ENCODE measurements at regions not wholly inside any gene's neighbourhood (a gene's known extent, or its start where the extent isn't known, plus 50 kb on each side); places are given as distances from the start of the nearest gene placed in this dataset.

- TF ChIP-seq, protein P1, sequence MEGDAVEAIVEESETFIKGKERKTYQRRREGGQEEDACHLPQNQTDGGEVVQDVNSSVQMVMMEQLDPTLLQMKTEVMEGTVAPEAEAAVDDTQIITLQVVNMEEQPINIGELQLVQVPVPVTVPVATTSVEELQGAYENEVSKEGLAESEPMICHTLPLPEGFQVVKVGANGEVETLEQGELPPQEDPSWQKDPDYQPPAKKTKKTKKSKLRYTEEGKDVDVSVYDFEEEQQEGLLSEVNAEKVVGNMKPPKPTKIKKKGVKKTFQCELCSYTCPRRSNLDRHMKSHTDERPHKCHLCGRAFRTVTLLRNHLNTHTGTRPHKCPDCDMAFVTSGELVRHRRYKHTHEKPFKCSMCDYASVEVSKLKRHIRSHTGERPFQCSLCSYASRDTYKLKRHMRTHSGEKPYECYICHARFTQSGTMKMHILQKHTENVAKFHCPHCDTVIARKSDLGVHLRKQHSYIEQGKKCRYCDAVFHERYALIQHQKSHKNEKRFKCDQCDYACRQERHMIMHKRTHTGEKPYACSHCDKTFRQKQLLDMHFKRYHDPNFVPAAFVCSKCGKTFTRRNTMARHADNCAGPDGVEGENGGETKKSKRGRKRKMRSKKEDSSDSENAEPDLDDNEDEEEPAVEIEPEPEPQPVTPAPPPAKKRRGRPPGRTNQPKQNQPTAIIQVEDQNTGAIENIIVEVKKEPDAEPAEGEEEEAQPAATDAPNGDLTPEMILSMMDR (conservative IDR thresholded peaks at IDR 0.05; ENCODE audit: low read length), result no peak
- TF ChIP-seq EZH2phosphoT487 (IDR thresholded peaks at IDR 0.05; ENCODE audit: borderline replicate concordance), result no peak
These were observed 402.4 kb downstream of the HGF start for GRCh38 chr7:81367326-81367931.

DNA sequence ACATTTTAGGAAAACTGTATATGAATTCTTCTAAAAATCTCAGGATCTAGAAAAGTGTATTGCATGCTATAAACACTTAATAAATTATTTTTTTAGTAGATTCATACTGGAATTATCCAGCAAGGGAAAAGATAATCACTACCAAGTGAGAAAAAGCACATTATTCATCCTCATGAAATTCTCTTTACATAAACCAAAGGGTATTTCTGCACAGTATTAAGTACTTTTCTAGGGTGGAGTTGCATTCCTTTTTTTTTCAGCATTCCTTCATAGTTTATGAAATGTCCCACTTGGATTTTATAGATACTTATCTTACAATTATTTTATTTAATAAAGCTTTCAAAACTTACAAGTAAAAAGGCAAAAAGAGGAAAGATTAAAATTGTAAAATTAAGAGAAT lies 403.3 kb downstream of the HGF start:
- Histone ChIP-seq H3K4me3 (ENCODE audit: low read length, poor library complexity, severe bottlenecking) (no peak overlapping the region), H3K27me3 (ENCODE audit: insufficient read depth, low read length, poor library complexity, severe bottlenecking) (no peaks in the 10 kb centered on the region), H3K9me2 (replicated peaks; ENCODE audit: low read depth, low read length) (no peaks in the 10 kb centered on the region), H3K4me1 (ENCODE audit: insufficient read depth, low read length, poor library complexity, severe bottlenecking) (no peaks in the 10 kb centered on the region), H4K20me1 (ENCODE audit: insufficient read depth, low read length, poor library complexity, severe bottlenecking) (no peaks in the 10 kb centered on the region), H3K4me2 (ENCODE audit: low read depth, low read length, poor library complexity, severe bottlenecking) (no peak overlapping the region), H3K9ac (ENCODE audit: low read depth, low read length, poor library complexity, severe bottlenecking) (no peak overlapping the region), H2AFZ (ENCODE audit: low read length) (no peak overlapping the region), H3K79me2 (ENCODE audit: insufficient read depth, low read length) (no peaks in the 10 kb centered on the region), H3K9me3 (ENCODE audit: insufficient read depth, low read depth, low read length) (no peaks in the 10 kb centered on the region), H3F3A (ENCODE audit: low read depth) (no peaks in the 10 kb centered on the region), H3K36me3 (ENCODE audit: insufficient read depth, low read length) (no peaks in the 10 kb centered on the region)
- TF ChIP-seq, protein P1 (conservative IDR thresholded peaks at IDR 0.05; ENCODE audit: low read length), result no peak
- TF ChIP-seq EZH2phosphoT487 (IDR thresholded peaks at IDR 0.05; ENCODE audit: borderline replicate concordance), result no peak

More at GRCh38 chr7:81367326-81367931, 402.4 kb downstream of the HGF start:
- Histone ChIP-seq H3K4me3 (ENCODE audit: low read length, poor library complexity, severe bottlenecking) (no peak overlapping the region), H3K9ac (ENCODE audit: low read depth, low read length, poor library complexity, severe bottlenecking) (no peak overlapping the region), H3K27me3 (ENCODE audit: insufficient read depth, low read length, poor library complexity, severe bottlenecking) (no peaks in the 10 kb centered on the region), H3K79me2 (ENCODE audit: insufficient read depth, low read length) (no peaks in the 10 kb centered on the region), H3K4me1 (ENCODE audit: insufficient read depth, low read length, poor library complexity, severe bottlenecking) (no peaks in the 10 kb centered on the region), H3F3A (ENCODE audit: low read depth) (no peaks in the 10 kb centered on the region), H3K9me3 (ENCODE audit: insufficient read depth, low read depth, low read length) (no peaks in the 10 kb centered on the region), H3K4me2 (ENCODE audit: low read depth, low read length, poor library complexity, severe bottlenecking) (no peak overlapping the region), H2AFZ (ENCODE audit: low read length) (no peak overlapping the region), H4K20me1 (ENCODE audit: insufficient read depth, low read length, poor library complexity, severe bottlenecking) (no peaks in the 10 kb centered on the region), H3K36me3 (ENCODE audit: insufficient read depth, low read length) (no peaks in the 10 kb centered on the region), H3K9me2 (replicated peaks; ENCODE audit: low read depth, low read length) (no peaks in the 10 kb centered on the region)

DNA sequence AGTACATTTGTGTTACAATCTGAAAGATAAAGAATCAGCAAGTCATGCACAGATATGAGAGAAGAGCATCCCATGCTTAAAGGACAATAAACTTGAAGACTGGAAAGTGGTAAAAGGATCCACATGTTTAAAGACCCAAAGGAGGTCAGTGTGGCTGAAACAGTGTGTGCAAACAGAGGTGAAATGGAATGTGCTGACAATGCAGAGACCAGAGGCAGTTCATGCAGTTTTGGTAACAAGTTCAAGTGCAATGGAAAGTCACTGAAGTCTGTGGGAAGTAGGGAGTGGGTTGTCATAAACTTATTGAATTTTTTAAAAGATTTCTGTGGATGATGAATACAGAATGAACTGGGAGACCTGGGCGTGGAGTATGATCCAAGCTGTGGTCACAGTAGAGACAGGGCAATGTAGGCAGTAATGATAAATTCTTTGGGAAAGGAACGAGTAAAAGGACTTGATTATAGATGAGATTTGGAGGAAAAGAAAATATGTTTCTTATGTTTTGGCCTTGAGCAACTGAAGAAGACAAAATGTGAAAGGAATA lies 408.0 kb downstream of the HGF start:
- TF ChIP-seq, protein P1 (conservative IDR thresholded peaks at IDR 0.05; ENCODE audit: low read length), result no peak
- TF ChIP-seq EZH2phosphoT487 (IDR thresholded peaks at IDR 0.05; ENCODE audit: borderline replicate concordance), result no peak
- Histone ChIP-seq H3K9ac (ENCODE audit: low read depth, low read length, poor library complexity, severe bottlenecking) (no peak overlapping the region), H3F3A (ENCODE audit: low read depth) (no peaks in the 10 kb centered on the region), H3K79me2 (ENCODE audit: insufficient read depth, low read length) (no peaks in the 10 kb centered on the region), H3K4me1 (ENCODE audit: insufficient read depth, low read length, poor library complexity, severe bottlenecking) (no peaks in the 10 kb centered on the region), H3K9me3 (ENCODE audit: insufficient read depth, low read depth, low read length) (no peaks in the 10 kb centered on the region), H4K20me1 (ENCODE audit: insufficient read depth, low read length, poor library complexity, severe bottlenecking) (no peaks in the 10 kb centered on the region), H3K27me3 (ENCODE audit: insufficient read depth, low read length, poor library complexity, severe bottlenecking) (no peaks in the 10 kb centered on the region), H3K9me2 (replicated peaks; ENCODE audit: low read depth, low read length) (no peaks in the 10 kb centered on the region), H3K36me3 (ENCODE audit: insufficient read depth, low read length) (no peaks in the 10 kb centered on the region), H2AFZ (ENCODE audit: low read length) (no peak overlapping the region), H3K4me2 (ENCODE audit: low read depth, low read length, poor library complexity, severe bottlenecking) (no peak overlapping the region), H3K4me3 (ENCODE audit: low read length, poor library complexity, severe bottlenecking) (no peak overlapping the region)
